Lower leg skin (tissue), 4 donors: ENCODE measurements at regions not wholly inside any gene's neighbourhood (a gene's known extent, or its start where the extent isn't known, plus 50 kb on each side); places are given as distances from the start of the nearest gene placed in this dataset.

Source experiments
- DNase-seq, 2 donors: peaks; one replicate each; pipeline ENCODE4 v3.0.0-alpha.2; 2019; ENCODE audit warnings: low spot score in 2 of 2
- H3K4me3 ChIP-seq: fragments of 200-600 bp; sonication (generic); 2 replicates; pipeline ENCODE4 v1.5.1; 2017; ENCODE audit warnings: mild to moderate bottlenecking, low read depth; ENCODE audit not compliant: poor library complexity, severe bottlenecking
- POLR2A ChIP-seq, 2 donors: fragments of 450-650 bp; IDR thresholded peaks; one replicate each; pipeline ENCODE4 v1.6.1; 2016 to 2017; ENCODE audit warnings: antibody characterized with exemption in 2 of 2, mild to moderate bottlenecking in 1 of 2, moderate library complexity in 1 of 2
- WGBS, 2 donors: methylation state at CpG; one replicate each; pipeline ENCODE4 v1.1.5; 2018; 5-methylcytosine and 5-hydroxymethylcytosine counted together
- intact Hi-C: fragments of 100-400 bp; cut with DNase I; formaldehyde crosslinking; loops from one replicate; pipeline ENCODE4 v1.15.0; 2023; ENCODE audit warnings: low total_unique reads
- TF ChIP-seq, protein P1 (sequence below), 3 donors: fragments of 450-650 bp; IDR thresholded peaks; one replicate each; pipeline ENCODE4 v1.5.1; 2016; ENCODE audit warnings: antibody characterized with exemption in 3 of 3, mild to moderate bottlenecking in 3 of 3, moderate library complexity in 2 of 3

DNA sequence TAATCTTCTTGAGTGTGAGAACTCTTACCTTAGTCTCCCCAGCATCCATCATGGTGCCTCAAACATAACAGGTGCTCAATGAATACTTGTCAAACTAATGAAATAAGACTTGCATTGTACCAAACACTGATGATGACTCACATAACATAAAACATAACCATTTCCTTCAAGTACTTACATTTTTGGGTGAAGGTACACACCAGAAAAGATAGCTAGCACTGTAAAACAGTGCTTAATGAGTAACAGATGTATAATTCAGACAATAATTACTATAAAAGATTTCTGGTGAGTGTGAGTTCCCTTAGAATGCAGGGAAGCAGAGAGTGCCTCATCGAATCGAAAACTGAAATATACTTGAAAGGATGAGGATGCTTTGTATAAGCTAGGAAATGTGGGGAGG lies 70.1 kb upstream of the HCCS start:
- TF ChIP-seq, protein P1, sequence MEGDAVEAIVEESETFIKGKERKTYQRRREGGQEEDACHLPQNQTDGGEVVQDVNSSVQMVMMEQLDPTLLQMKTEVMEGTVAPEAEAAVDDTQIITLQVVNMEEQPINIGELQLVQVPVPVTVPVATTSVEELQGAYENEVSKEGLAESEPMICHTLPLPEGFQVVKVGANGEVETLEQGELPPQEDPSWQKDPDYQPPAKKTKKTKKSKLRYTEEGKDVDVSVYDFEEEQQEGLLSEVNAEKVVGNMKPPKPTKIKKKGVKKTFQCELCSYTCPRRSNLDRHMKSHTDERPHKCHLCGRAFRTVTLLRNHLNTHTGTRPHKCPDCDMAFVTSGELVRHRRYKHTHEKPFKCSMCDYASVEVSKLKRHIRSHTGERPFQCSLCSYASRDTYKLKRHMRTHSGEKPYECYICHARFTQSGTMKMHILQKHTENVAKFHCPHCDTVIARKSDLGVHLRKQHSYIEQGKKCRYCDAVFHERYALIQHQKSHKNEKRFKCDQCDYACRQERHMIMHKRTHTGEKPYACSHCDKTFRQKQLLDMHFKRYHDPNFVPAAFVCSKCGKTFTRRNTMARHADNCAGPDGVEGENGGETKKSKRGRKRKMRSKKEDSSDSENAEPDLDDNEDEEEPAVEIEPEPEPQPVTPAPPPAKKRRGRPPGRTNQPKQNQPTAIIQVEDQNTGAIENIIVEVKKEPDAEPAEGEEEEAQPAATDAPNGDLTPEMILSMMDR (IDR thresholded peaks at IDR 0.05), result no peak
- no peak for TF ChIP-seq POLR2A (IDR thresholded peaks at IDR 0.05)
- no peak for DNase-seq
- 68 to 74% methylated on average over 2 of the region's 2 CpGs for WGBS, 2 donors
- no peak overlapping the region for H3K4me3 ChIP-seq
- intact Hi-C loops, result no loop called here

DNA sequence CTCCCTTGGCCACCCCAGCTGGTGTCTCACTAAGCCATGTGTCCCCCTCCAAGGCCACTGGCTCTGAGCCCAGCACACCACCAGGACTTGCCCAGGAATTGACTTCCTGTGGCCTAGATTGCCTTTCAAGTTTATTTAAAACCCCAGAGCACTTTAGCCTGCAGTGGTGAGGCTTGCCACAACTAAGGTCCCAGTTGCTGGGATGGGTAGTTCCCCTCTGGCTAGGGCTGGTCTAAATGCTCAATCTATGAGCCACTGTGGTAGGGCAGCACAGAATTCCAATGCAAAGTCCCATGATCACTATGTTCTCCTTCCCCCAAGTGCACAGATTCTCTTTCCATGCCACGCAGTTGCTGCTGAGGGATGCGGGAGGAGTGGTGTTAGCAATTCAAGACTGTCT lies 61.1 kb upstream of the HCCS start:
- DNase-seq, result no peak
- 61 to 100% methylated on average over 2 of the region's 2 CpGs for WGBS, 2 donors
- intact Hi-C loops, result no loop called here
- no peak for TF ChIP-seq POLR2A (IDR thresholded peaks at IDR 0.05)
- TF ChIP-seq, protein P1 (IDR thresholded peaks at IDR 0.05), result no peak
- no peak overlapping the region for H3K4me3 ChIP-seq

DNA sequence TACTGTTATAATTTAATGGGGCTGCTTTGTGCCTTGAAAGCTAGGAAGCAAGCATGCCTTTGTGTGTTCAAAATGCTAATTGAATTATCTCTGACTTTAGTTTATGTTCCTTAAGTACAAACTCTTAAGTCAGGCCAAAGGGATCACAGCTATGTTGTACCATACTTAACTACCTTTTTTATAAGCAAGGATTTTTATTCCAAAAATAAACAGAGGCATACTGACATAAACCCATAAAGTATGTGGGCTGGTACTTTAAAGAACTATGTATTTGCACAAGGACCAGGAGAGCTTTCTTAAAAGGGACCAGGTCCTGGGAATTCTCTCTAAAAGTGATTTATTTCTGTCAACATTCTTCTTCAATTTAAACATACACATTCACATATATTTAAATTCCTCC lies 57.8 kb upstream of the HCCS start:
- TF ChIP-seq, protein P1 (IDR thresholded peaks at IDR 0.05), result no peak
- TF ChIP-seq POLR2A (IDR thresholded peaks at IDR 0.05), result no peak
- H3K4me3 ChIP-seq, result no peak overlapping the region
- no peak for DNase-seq
- intact Hi-C loops, result no loop called here

DNA sequence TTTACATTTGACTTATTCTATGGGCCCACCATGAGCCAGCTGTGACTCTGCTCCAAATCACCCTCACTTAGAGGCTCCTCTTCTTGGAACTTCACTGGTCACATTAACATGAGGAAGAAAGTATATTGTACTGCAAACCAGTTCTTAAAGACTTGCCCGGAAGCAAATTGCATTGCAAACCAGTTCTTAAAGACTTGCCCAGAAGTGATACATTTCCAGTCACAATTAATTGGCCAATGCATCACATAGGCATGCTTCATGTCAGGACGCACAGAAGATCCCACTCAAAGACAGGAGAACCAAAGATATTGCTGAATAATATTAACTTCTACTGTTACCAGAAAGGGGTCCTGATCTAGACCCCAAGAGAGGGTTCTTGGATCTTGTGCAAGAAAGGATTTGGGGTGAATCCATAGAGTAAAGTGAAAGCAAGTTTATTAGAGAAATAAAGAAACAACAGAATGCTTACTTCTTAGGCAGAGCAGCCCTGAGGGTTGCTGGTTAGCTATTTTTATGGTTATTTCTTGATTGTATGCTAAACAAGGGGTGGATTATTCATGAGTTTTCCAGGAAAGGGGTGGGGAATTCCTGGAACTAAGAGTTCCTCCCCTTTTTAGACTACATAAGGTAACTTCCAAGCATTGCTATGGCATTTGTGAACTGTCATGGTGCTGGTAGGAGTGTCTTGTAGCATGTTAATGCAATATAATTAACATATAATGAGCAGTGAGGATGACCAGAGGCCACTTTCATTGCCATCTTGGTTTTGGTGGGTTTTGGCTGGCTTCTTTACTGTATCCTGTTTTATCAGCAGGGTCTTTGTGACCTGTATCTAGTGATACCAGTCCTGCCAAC lies 54.6 kb upstream of the HCCS start:
- no peak overlapping the region for H3K4me3 ChIP-seq
- no peak for DNase-seq
- intact Hi-C loops, result no loop called here
- whole genome bisulfite sequencing, 2 donors, result 88 to 94% methylated on average over 2 of the region's 2 CpGs
- TF ChIP-seq POLR2A (IDR thresholded peaks at IDR 0.05), result no peak
- TF ChIP-seq, protein P1 (IDR thresholded peaks at IDR 0.05), result no peak

DNA sequence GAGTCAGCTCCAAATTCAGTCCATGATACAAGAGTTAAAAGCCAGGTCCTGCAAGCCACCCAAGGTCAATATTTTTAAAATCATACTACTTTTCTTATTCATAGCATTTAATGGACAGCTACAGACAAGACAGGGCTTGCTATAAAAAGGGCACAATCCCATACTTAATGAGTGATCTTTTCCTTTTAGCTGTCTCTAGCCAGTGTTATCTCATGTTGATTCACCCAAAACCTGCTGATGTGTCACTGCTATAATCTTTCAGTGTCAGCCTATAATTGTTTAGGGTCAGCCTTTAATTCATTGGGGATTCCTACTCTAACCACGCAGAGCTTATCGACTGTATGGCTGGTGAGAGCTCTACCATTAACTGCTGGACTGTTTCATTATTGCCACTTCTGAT lies 51.2 kb upstream of the HCCS start:
- no peak for TF ChIP-seq POLR2A (IDR thresholded peaks at IDR 0.05)
- TF ChIP-seq, protein P1 (IDR thresholded peaks at IDR 0.05), result no peak
- intact Hi-C loops, result no loop called here
- WGBS, 2 donors, result 85 to 100% methylated on average over 2 of the region's 2 CpGs
- DNase-seq, result no peak
- H3K4me3 ChIP-seq, result no peak overlapping the region
